ENCODE measurements at regions not wholly inside any gene's neighbourhood (a gene's known extent, or its start where the extent isn't known, plus 50 kb on each side); places are given as distances from the start of the nearest gene placed in this dataset.

DNA sequence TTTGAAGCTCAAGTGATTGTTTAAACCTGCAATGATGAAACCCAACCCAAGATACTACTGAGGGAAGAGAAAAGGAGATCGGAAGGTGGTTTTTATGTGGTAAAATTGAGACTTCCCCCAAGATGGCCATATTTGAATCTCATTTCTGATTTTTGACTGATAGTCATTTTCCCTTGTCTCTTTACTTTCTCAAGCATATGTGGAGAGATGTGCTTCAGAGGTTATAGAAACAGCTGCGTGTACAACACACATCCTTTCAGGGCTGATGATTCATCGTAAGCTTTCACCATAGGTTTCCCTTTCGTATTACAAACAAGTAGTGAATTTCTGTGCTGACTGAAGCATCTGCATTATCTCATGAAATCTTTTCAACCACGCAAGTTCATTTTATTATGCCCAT is 276.2 kb downstream of the EMP1 start:
- TF ChIP-seq, protein P1, sequence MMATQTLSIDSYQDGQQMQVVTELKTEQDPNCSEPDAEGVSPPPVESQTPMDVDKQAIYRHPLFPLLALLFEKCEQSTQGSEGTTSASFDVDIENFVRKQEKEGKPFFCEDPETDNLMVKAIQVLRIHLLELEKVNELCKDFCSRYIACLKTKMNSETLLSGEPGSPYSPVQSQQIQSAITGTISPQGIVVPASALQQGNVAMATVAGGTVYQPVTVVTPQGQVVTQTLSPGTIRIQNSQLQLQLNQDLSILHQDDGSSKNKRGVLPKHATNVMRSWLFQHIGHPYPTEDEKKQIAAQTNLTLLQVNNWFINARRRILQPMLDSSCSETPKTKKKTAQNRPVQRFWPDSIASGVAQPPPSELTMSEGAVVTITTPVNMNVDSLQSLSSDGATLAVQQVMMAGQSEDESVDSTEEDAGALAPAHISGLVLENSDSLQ (IDR thresholded peaks at IDR 0.05): no peak
- TF ChIP-seq BHLHE40 (IDR thresholded peaks at IDR 0.05; ENCODE audit: borderline replicate concordance) (no peak), NFRKB (IDR thresholded peaks at IDR 0.05) (no peak), SP1 (IDR thresholded peaks at IDR 0.05) (no peak), SUZ12 (IDR thresholded peaks at IDR 0.05) (no peak), TARDBP (IDR thresholded peaks at IDR 0.05) (no peak), FOXA1 (IDR thresholded peaks at IDR 0.05) (no peak), FOXK2 (IDR thresholded peaks at IDR 0.05) (no peak), ZNF384 (IDR thresholded peaks at IDR 0.05) (no peak), ELF4 (IDR thresholded peaks at IDR 0.05) (no peak), L3MBTL2 (conservative IDR thresholded peaks at IDR 0.05) (no peak), HDGF (IDR thresholded peaks at IDR 0.05; ENCODE audit: borderline replicate concordance) (no peak), CTBP1 (IDR thresholded peaks at IDR 0.05; ENCODE audit: borderline replicate concordance) (no peak), LEF1 (IDR thresholded peaks at IDR 0.05; ENCODE audit: borderline replicate concordance) (no peak)

Data from HEK293T (cell line).